Islet precursor cell (in vitro differentiated cells): ENCODE measurements at regions not wholly inside any gene's neighbourhood (a gene's known extent, or its start where the extent isn't known, plus 50 kb on each side); places are given as distances from the start of the nearest gene placed in this dataset.

Experiments used
- DNase-seq: peaks from one replicate; pipeline ENCODE4 v3.0.0-alpha.2; 2018

DNA sequence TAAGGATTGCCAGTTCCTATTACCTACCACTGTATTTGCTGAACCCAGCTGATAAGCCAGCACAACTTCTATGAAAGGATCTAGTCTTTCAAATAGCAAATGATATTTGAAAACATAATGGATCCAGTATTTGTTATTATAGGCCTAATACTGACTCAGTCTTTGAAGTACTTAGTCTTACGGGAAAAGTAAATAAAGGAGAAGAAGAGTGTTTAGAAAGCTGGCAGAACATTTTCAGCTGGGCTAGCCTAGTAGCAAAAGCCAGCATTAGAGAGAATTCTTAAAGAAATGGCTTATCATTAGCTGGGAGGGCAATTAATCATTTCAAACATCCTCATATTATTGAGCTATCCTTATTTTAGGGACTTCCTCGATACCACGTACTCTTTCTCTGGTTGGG lies 101.4 kb upstream of the GOLIM4 start:
- DNase-seq, result no peak

- DNase-seq, result no peak
These were observed 96.1 kb upstream of the GOLIM4 start for GRCh38 chr3:168191856-168192255.

DNA sequence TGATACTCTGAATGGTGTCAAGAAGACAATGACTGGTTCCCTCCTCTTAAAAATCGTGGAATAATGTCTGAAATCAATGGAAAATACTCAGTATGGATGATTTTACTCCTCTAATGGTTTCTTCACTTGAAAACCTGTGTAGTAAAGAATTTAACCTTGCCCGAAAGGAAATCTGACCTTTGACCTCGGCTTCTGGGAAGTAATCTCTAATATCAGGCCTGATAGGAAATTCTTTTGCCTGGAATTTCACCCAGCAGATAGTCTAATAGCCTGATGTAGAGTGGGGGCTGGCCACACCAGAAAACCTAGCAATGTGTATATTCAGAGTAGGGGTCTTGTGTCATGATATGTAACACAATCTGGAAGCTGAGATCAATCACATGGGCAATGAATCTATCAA lies 91.5 kb upstream of the GOLIM4 start:
- no peak for DNase-seq

DNA sequence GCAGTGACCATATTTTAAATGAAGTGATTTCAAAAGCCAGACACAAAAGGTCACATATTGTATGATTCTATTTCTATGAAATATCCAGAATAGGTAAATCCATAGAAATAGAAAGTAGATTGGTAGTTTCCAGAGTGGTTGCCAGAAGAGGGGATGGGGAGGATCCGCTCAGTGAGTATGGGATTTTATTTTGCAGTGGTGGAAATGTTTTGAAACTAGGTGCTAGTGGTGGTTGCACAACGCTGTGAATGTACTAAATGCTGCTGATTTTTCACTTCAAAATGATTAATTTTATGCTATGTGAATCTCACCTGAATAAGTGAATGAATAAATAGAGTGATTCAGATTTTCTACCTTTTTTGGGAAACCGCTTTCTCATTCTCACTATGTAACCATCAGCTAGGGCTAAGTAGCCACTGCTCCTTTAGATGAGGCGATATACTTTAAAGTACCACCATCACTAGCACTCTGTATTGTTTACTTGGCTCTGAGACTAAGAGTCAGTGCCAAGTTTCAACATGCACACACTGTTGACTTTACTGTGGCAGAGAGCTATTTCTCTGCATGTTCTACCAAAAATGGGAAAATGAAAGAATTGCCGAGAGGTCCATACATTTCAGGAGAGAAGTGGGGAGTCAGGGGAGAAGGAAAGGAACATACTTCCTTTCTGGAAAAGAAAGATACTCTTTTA lies 90.7 kb upstream of the GOLIM4 start:
- no peak for DNase-seq

- DNase-seq, result no peak
These were observed 88.0 kb upstream of the GOLIM4 start for GRCh38 chr3:168183774-168184173.

DNA sequence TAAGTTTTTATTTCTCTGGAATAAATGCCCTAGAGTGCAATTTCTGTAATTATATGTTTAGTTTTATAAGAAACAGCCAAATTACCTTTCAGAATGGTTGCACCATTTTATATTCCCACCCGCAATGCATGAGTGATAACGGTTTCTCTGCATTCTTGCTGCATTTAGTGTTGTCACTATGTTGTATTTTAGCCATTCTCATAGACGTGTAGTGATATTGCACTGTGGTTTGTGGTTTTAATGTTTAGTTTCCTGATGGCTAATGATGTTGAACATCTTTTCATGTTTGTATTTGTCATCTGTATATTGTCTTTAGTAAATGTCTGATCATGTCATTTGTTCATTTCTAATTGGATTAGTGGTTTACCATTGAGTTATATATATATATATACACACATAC lies 73.0 kb upstream of the GOLIM4 start:
- DNase-seq, result no peak

DNA sequence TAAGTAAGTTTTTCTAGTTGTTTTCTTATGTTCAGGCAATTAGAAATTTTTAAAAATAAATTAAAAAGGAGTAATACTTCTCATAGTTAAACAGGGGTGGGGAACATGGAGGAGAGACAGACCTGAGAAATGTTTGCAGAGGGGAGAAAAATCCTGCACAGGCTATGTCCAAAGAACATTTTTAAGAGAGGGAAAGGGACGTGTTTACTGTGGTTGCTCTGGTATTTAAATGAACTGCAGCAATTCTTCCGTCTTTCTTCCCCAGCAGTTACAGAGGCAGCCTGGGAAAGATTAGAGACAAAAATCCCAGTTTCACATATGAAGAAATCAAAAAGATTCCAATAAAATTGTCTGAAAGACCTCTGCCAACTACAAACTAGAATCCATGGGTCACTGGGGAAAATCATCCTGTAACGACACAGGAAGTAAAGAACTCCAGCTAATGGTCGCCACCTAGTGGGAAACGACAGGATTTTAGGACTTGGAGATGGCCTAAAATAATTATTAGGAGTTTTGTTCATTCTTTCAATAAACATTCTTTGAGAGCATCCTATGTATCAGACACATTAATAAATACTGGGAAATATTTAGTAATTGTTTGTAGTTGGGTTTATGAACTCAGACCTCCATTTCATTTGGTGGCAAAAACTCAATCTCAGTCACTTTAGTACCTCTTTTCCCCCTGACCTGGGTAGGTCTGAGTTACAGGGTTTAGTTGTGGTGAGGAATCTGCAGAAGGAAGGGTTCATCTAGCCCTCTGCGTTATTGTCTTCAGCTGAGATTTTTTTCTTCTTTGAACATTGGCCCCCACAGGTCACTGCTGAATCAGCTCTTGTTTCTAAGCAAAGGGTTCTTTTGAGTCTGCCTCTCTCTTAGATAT lies 69.9 kb upstream of the GOLIM4 start:
- peak; percentile 64 for DNase-seq

DNA sequence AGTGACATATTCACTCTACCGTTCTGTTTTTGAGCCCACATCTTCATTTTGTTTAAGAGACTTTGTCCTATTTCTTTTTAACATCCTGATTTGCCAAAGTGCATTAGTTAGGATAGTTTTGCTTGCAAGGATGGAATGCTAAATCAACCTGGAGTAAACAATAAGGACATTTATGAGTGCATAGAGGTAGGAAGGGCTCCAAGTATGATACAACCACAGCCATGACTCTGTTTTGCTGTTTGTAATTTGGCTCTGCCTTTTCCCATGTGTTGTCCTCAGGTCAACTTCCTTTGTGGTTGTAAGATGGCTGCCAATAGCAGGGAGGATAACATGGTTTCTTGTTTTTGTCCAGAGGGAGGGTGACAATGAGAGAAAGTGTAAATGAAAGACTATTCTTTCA lies 66.4 kb upstream of the GOLIM4 start:
- DNase-seq, result no peak

- DNase-seq, result no peak
These were observed 66.0 kb upstream of the GOLIM4 start for GRCh38 chr3:168161696-168162095.

DNA sequence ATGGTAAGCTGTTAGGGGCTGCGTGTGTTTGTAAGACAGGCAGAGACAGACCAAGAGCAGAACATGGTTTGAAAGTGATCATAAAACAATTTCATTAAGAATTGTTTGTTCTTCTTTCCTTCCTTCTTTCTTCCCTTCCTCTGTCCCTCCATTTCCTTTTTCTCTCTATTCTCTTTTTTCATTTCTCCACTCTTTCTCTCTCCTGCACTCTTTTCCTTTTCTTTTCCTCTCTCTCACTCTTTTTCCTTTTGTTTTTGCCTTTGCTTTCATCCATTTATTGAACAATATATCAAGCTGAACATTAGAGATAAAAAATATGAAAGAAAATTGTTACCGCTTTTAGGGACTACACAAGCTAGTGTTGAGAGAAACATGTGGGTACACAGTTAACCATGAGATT lies 62.2 kb upstream of the GOLIM4 start:
- no peak for DNase-seq

GRCh38 chr3:168157099-168157700 lies 61.5 kb upstream of the GOLIM4 start:
- peak; percentile 80 for DNase-seq

- DNase-seq, result no peak
These were observed 60.8 kb upstream of the GOLIM4 start for GRCh38 chr3:168156479-168156878.

DNA sequence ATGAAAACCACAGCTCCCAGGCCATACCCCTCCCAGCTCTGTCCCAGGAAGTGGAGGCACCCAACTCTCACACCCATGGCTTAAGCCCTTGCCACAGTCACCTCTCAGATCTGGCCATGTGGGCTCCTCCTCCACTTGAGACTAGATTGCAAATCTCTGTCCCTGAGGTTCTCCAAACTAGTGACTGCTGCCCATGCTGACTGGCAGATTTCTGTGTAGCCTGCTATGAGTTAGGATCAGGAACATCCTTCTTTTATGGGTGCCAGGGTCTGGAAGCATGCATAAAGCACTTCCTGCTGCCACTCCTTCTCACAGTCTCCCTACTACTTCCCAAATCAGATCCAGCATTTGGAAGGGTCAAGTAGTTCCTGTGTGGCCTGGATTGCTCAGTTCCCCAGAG lies 59.6 kb upstream of the GOLIM4 start:
- DNase-seq, result no peak

DNA sequence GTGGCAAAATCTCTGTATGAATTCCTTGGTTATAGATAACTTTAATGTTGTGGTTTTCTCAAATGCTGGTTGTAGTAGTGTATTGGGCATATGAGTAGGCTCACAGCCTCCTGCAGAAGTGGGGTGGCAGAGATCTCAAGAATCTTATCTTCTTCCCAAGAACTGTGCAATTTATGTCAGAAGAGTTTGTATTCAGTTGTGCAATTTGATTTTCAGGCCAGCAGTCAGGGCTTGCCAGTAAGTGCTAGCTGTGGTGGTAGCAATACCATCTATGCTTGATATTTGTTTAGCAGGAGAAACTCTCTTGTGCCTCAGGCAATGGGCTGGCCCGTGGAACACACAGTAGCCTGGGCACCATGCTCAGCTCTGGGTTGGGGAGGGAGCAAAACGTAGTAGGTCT lies 58.4 kb upstream of the GOLIM4 start:
- DNase-seq, result no peak

DNA sequence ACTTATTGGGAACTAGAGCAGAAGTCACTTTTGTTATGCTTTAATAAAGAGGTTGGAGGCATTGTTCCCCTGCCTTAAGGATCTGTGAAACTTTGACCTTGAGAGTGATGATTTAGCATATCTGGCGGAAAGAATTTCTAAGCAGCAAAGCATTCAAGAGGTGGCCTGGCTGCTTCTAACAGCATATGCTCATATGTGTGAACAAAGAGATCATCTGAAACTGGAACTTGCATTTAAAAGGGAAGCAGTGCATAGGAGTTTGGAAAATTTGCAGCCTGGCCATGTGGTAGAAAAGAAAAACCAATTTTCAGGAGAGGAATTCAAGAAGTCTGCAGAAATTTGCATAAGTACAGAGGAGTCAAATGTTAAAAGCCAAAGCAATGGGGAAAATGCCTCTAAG lies 56.4 kb upstream of the GOLIM4 start:
- DNase-seq, result no peak
